Activated CD4-positive, alpha-beta T cell treated with anti-CD3 and anti-CD28 coated beads, Interleukin-2, amount 50 U/mL, for 48 hours (primary cell): ENCODE measurements at regions not wholly inside any gene's neighbourhood (a gene's known extent, or its start where the extent isn't known, plus 50 kb on each side); places are given as distances from the start of the nearest gene placed in this dataset.
A peak's percentile ranks its signal among the peaks of the same experiment; 100 is the strongest.
"Not testable (repeated sequence)": the region's sequence is repeated elsewhere in the genome, so short reads cannot be mapped to it uniquely, and the experiment has no call there.

Experiments
- DNase-seq, 2 experiments: peaks; one replicate each; pipeline ENCODE4 v3.0.0-alpha.2; 2020

DNA sequence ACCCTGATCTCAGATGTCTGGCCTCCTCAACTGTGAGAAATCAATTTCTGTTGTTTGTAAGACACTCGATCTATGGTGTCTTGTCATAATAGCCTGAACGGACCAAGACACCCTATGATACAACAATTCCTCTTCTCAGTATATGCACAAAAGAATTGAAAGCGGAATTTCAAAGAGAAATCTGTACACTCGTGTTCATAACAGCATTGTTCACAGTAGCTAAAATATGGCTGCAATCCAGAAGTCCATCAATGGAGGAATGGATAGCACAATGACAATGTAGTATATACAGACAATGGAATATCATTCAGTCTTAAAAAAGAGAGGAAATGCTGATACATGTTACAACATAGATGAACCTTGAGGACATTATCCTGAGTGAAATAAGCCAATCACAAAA is 354.6 kb downstream of the SFMBT2 start:
- no peak for DNase-seq

DNA sequence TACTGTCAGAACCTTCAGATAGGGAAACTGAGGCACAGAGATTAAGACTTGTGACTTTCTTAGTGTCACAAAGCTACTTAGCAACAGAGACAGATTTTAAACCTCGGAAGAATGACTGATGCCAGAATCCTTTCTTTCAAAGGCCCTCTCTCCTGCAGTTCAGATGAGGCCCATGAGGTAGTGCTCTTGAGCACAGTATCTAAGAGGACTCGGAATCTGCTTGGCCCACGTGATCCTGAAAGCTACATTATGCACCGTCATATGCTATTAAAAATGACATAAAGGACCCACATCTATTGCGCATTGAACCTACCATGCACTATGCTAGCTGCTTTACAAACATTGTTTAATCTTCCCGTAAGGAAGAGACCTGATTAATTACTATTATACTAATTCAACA is 355.9 kb downstream of the SFMBT2 start:
- DNase-seq = no peak

DNA sequence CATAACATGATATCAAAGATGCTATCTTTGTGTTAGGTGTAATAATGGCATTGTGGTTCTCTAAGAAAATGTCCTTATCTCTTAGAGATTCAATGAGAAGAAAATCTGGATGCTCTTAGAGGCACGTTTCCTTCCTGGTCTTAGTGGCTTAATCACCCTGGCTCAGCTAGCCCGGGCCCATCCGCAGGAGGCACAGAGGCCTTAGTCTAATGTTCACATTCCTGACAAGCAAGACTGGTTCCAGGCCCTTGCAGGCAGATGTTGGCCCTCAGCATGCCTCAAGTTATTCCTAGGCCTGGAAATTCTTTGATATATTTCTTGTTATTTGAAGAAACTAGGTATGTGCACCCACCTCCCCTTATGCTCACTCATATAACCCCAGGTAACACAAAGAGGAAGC is 357.6 kb downstream of the SFMBT2 start:
- no peak for DNase-seq

DNA sequence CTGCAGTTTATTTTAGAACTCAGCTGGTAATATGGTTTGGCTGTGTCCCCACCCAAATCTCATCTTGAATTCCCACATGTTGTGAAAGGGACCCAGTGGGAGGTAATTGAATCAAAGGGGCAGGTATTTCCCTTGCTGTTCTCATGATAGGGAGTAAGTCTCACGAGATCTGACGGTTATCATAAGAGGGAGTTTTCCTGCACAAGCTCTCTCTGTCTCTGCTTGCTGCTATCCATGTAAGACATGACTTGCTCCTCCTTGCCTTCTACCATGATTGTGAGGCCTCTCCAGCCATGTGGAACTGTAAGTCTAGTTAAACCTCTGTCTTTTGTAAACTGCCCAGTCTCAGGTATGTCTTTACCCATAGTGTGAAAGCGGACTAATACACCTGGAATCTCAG is 360.8 kb downstream of the SFMBT2 start:
- not testable (repeated sequence) for DNase-seq

DNA sequence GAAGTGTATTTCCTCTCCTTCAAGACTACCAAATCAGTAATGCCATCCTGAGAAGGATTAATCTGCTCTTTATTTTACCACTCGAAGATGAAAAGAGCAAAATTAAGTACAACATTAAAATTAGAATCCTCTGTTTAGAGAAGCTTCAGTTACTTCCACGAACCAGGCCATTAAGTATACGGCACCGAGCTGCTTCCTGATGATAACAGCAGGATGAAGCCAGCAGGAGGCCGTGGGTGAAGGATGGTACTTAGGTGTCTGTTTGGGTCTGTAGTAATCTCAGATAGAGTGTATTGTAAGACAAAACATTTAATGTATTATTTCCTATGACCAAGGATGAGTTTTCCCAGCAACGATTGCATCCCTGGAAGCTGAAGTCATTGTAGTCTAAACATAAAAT is 362.8 kb downstream of the SFMBT2 start:
- no peak for DNase-seq

DNA sequence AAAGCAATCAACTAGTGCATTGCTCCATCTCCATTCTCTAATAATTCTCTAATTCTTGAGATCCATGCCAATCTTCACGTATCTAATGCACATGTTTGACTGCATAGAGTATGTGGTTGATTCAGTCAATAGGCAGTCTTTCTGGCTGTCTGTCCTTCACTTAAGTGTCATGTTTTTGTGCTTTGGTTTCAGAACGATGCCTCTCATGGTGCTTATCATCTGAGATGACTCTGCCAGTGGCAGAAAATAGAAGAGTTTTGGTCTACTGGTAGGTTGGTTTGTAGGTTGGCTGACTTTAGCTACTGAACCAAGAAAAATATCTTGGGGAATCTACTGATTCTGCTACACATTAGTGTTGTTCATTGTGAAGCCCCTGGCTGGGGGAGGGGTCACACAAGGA is 364.2 kb downstream of the SFMBT2 start:
- DNase-seq = no peak

DNA sequence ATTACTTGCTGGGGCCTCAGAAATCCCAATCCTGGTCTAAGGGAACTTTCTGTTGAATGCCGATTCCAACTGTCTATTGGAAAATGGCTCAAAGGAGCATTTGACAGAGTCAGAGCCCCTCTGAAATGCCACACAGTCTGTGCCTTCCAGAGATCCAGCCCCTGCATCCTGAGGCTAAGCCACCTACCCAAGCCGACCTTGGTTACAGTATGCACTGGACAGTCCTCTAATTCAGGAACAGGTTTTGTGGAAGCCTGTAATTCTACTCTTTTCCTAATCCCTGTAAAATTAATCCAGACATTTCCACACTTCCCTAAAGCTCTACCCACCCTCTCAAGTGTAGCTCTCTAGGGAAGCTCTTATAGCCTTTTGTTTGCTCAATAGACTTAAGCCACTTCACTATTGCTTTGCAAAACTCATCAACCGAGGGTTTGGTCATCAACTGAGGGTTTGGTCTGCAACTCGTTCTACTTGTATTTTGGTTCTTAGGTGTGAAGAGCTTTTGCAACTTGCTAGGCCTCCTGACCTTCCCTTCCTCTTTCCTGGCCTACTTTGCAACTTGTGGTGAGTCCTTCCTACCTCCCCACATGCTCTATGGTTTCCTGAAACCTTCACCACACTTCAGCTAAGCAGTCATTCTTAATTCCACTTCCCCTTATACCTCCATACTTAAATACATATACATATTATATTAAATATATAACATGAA is 364.8 kb downstream of the SFMBT2 start:
- no peak for DNase-seq

DNA sequence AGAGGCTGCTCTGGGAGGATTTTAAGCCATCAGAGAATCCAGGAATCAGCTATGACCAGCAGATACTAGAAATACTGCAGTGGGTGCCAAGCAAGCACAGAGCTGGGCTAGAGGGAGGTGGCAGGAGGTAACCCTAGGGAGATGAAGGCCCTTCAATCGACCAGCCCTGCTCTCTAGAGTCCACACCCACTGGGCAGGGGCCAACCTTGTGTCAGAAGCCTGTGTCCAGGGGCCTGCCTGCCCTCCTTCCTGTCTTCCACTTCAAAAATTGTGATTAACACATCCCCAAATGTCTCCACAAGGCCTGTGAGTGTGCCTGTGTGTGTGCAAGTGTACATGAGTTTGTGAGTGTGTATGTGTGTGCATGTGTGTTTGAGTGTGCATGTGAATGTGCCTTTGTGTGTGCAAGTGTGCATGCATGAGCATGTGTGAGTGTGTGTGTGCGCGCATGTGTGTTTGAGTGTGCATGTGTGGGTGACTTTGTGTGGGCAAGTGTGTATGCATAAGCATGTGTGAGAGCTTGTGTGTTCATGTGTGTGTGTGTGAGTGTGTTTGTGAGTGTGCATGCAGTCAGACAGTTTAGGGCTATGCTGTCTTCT is 367.7 kb downstream of the SFMBT2 start:
- no peak for DNase-seq

DNA sequence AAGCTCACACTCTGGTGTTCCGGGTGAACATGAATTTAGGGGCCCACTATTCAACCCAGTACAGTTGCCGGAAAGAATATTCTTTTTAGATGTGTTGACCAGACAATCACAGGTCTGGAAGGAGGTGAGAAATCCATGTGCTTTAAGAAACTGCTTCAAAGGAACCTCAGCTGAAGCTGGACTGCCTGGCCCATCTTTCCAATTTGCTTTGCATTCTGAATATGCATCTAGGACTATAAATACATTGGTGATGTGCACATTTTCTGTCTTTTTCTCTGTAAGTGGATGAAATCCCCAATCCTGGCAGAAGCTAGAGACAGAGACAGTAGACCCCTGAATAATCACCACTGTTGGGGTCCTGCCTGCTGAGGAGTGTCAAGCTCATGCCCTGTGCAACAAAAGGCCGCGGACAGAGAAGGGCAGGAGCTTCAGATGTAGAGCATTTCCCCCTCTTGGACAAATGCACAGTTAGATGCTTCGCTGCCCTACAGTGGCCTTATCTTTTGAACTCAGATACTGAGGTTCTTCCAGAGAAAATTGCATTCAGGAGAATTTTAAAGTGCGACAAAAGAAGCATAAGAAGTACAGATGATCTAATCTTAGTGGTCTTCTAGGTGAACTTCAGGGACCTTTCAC is 368.3 kb downstream of the SFMBT2 start:
- no peak for DNase-seq

DNA sequence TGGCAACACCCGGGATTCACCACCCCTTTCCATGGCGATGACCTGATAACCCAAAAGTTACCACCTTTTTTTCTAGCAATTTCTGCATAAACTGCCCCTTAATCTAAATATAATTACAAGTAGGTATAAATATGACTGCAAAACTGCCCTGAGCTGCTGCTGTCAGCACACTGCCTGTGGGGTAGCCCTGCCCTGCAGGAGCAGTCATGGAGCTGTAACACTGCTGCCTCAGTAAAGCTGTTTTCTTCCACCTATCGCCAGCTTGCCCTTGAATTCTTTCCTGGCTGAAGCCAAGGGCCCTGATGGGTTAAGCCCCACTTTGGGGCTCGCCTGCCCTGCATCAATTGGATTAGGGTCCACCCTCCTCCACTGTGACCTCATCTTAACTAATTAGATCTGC is 368.8 kb downstream of the SFMBT2 start:
- DNase-seq = no peak

DNA sequence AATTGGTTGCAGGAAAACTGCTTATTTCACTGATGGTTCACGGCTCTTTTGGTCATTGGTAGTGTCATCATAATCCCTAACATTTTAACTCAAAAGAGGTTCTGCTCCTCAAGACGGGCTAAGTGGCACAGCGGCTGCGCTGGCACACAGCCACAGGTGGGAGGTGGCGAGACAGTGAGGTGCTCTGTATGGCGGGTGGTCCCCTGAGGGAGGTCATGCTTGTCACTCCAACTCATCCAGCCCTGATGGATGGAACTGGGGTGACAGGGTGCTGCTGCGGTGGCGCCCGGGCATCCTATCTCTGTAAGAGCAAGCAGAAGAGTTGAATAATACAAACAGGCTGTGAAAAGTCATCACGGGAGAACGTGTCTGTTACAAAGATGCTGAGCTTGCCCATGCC is 370.2 kb downstream of the SFMBT2 start:
- no peak for DNase-seq

DNA sequence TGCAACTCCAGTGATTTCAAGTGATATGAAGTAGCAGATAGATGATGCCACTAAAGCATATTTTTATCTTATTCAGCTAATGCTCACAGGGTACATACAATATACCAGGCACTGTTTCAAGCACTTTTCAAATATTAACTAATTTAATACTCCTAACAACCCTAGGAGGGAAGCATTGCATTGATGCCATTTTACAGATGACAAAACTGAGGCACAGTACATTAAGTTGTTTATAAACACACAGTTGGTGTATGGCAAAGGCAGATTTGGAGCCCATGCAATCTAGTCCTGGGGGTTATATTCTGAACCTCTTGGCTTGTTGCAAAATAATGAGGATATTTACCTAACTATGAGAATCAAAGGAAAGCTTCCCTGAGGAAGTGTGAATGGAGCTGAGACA is 371.0 kb downstream of the SFMBT2 start:
- no peak for DNase-seq

DNA sequence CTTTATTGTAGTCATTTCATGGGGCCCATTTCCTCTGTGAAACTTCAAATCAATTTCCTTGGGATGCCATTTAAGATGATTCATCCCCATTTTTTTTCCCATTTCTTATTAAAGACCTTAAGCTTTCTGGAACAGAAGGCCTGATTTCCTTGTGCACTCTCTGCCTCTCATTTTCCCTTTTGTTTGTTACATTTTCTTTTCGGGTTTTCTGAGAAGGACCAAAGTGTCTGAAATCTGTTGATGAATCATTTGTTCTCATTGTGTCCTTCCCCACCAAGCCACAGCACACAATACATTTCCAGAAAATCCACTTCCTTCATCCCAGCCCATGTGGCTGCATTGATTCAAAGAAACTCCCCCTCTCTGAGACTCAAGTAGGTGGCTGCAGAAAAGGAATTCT is 372.4 kb downstream of the SFMBT2 start:
- no peak for DNase-seq

DNA sequence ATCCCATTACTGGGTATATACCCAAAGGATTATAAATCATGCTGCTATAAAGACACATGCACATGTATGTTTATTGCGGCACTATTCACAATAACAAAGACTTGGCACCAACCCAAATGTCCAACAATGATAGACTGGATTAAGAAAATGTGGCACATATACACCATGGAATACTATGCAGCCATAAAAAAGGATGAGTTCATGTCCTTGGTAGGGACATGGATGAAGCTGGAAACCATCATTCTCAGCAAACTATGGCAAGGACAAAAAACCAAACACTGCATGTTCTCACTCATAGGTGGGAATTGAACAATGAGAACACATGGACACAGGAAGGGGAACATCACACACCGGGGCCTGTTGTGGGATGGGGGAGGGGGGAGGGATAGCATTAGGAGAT is 373.4 kb downstream of the SFMBT2 start:
- DNase-seq = not testable (repeated sequence)

DNA sequence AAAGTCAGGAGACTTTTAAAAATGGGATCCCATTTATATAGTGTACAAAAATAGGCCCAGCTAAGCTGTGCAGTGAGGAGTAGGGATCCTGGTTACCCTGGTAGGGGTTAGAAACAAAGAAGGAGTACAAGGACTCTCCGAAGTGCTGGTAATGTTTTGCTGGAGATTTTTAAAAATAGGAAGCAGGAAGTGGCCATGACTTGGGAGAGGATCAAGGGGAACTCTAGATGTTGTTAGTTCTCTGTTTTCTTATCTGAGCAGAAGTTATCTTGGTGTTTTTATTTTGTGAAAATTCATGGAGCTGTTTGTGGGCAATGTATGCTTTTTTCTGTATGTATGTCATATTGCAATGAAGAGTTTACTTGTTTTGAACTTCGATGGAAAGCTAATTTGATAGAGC is 373.9 kb downstream of the SFMBT2 start:
- DNase-seq = no peak

DNA sequence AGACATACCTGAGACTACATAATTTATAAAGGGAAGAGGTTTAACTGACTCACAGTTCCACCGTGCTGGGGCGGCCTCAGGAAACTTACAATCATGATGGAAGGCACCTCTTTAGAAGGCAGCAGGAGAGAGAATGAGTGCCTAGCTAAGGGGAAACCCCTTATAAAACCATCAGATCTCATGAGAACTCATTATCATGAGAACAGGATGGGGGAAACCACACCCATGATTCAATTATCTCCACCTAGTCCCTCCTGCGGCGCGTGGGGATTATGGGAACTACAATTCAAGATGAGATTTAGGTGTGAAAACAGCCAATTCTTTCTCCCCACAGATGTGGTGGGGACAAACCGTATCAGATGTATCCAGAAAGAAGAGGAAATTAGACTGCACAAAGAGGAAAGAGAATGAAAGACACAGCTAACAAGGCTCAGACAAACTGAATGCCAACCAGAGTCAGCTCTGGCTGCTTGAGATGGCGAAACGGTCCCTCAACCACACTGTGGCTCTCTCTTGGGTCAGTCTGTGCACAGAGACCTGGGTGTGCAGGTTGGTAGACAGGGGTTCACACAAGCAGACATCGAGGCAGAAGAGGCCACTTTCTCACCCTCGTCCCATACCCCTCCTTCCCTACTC is 375.6 kb downstream of the SFMBT2 start:
- peak; percentile 58 to 63 for DNase-seq

DNA sequence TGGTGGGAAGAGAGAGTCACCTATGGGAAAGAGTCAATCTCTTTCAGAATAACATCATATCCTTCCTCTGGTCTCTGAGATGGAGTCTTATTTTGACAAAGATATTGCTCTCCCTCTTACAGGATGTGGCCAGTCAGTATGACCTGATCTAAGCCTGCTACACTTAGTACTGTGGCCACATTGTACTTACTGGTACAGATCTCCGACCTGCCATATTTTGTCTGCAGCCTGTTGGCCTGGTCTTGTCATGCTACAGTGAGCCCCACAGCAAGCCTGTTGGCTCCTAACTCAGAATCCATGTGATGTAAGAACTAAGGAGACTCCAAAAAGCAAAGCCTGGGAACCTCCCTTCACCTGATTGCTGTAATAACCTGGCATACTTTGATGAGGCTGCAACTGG is 377.8 kb downstream of the SFMBT2 start:
- DNase-seq = no peak

DNA sequence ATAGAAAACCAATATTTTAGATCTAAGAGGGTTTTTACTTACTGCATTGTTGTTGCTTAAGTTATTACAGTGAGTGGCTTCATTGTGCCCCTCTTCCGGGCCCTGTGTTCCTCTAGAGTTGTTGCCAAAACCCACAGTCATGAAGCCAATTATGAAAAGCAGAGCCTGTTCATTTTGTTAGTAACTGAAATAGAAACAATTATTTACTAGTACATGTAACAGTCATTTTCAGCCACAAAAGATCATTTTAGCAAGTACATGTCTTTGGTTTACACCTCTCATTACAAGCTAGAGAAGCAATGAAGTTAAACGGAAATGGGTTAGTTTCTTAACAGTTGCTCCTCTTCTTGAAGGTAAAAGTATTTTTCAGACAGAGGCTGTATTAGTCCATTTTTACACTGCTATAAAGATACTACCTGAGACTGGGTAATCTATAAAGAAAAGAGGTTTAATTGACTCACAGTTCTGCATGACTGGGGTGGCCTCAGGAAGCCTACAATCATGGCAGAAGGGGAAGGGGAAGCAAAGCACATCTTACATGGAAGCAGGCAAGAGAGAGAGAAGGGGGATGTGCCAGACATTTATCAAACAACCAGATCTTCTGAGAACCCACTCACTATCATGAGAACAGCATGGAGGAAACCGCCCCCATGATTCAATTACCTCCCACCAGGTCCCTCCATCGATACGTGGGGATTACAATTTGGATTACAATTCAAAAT is 380.5 kb downstream of the SFMBT2 start:
- DNase-seq = no peak

DNA sequence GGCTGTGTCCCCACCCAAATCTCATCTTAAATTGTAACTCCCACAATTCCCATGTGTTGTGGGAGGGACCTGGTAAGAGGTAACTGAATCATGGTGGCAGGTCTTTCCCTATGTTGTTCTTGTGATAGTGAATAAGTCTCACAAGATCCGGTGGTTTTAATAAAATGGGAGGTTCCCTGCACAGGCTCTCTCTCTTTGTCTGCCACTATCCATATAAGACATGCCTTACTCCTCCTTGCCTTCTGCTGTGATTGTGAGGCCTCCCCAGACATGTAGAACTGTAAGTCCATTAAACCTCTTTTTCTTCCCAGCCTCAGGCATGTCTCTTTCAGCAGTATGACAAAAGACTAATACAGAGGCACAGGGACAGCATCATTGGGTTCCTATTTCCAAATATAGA is 381.2 kb downstream of the SFMBT2 start:
- DNase-seq = no peak

DNA sequence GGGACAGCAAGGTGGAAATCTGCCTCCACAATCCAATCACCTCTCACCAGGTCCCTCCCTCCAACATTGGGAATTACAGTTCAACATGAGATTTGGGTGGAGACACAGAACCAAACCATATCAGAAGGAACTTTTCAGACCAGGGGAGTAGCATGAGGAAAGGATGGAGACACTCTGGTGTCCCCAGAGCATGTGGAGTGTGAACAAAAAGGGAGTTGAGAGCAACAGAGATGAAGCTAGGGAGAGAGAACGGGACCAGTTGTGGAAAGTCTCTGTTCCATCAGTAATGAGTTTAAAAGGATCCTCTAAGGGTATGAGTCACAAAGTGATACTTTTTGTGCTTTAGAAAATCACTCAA is 382.0 kb downstream of the SFMBT2 start:
- no peak for DNase-seq

DNA sequence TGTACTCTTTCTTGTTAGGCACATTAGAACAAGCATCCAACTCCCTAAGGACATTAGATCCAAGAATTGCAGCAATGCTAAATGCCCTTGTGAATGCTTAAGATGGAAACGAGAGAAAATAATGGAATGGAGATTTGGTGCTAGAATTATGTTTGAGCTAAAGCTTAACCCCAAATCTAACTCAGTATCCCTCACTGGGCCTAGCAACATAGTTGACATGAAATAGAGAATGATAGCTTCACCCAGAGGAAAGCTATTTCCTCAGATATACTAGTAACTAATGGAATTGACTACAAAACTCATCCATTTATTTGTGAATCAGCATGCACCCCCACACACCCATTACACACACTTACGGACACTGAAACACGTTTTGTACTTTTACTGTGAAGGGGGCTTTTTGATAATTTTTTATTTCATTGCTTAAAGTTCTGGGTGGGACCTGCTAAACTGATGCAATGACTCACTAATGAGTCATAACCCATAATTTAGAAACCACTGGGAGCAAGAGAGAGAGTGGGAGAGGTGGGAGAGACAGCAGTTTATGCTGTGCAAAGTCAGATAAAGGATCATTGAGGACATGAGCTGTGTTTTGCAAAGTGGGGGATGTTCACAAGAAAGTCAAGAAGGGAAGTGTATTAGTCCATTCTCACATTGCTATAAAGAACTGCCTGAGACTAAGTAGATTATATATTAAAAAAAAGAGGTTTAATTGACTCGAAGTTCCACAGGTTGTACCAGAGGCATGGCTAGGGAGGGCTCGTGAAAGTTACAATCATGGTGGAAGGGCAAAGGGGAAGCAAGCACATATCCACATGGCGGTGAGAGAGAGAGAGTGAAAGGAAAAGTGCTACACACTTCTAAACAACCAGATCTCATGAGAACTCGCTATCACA is 382.7 kb downstream of the SFMBT2 start:
- no peak for DNase-seq

DNA sequence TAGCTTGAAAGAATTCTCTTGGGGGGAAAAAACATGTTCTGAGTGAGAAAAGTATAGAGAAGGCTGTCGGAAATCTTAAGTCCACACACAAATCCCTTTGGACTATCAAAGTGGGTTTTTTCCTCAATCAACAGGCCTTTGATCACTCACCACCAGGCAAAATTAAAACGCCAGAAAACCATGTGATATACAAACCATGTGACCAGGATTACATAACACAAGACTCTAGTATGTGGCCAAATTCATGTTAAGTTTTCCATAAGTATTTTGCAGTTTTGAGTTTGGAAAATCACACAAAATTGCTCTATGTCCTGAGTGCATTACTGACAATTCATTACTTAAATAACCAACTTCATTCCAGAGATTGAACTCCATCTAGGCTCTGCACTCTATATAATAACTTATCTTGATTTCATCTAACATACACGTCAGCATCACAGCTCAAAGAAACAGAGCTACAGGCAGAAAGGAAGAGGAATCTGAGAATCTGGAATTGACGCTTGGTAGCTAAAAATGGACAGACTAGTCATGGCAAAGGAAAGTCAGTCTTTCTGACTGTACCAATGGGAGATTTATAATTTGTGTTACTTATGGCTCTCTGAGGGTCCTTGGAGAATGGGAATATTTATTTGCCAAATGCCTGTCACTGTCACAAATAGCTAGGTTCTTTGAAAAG is 383.5 kb downstream of the SFMBT2 start:
- DNase-seq = no peak
